ENCODE measurements at regions not wholly inside any gene's neighbourhood (a gene's known extent, or its start where the extent isn't known, plus 50 kb on each side); places are given as distances from the start of the nearest gene placed in this dataset.

GRCh38 chr6:1110164-1110563 is 201.7 kb upstream of the FOXQ1 start:
- DNase-seq: no peak
- no peaks in the 10 kb centered on the region for H3K4me1 ChIP-seq (ENCODE audit: control insufficient read depth, insufficient read depth, low read length, poor library complexity, severe bottlenecking)
- H3K36me3 ChIP-seq (ENCODE audit: control insufficient read depth, insufficient read depth, low read length): no peaks in the 10 kb centered on the region
- no peak overlapping the region for H3K27ac ChIP-seq (ENCODE audit: insufficient read depth, low read length, poor library complexity, severe bottlenecking)
- H3K9me3 ChIP-seq (ENCODE audit: control insufficient read depth, low read length): no peaks in the 10 kb centered on the region
- no peak overlapping the region for H3K4me3 ChIP-seq (ENCODE audit: insufficient read depth, low read depth, low read length, poor library complexity, severe bottlenecking)
- no peaks in the 10 kb centered on the region for H3K27me3 ChIP-seq (replicated peaks; ENCODE audit: control insufficient read depth, insufficient read depth, low read length, poor library complexity, severe bottlenecking)

- Histone ChIP-seq H3K4me3 (ENCODE audit: insufficient read depth, low read depth, low read length, poor library complexity, severe bottlenecking) (no peak overlapping the region), H3K4me1 (ENCODE audit: control insufficient read depth, insufficient read depth, low read length, poor library complexity, severe bottlenecking) (no peaks in the 10 kb centered on the region), H3K27ac (ENCODE audit: insufficient read depth, low read length, poor library complexity, severe bottlenecking) (no peak overlapping the region), H3K36me3 (ENCODE audit: control insufficient read depth, insufficient read depth, low read length) (no peaks in the 10 kb centered on the region), H3K27me3 (replicated peaks; ENCODE audit: control insufficient read depth, insufficient read depth, low read length, poor library complexity, severe bottlenecking) (no peaks in the 10 kb centered on the region), H3K9me3 (ENCODE audit: control insufficient read depth, low read length) (no peaks in the 10 kb centered on the region)
- no peak for DNase-seq
Observed at GRCh38 chr6:1109134-1109533, 202.8 kb upstream of the FOXQ1 start.

- Histone ChIP-seq H3K4me3 (ENCODE audit: insufficient read depth, low read depth, low read length, poor library complexity, severe bottlenecking) (no peak overlapping the region), H3K27ac (ENCODE audit: insufficient read depth, low read length, poor library complexity, severe bottlenecking) (no peak overlapping the region), H3K9me3 (ENCODE audit: control insufficient read depth, low read length) (no peaks in the 10 kb centered on the region), H3K36me3 (ENCODE audit: control insufficient read depth, insufficient read depth, low read length) (no peaks in the 10 kb centered on the region), H3K27me3 (replicated peaks; ENCODE audit: control insufficient read depth, insufficient read depth, low read length, poor library complexity, severe bottlenecking) (no peaks in the 10 kb centered on the region), H3K4me1 (ENCODE audit: control insufficient read depth, insufficient read depth, low read length, poor library complexity, severe bottlenecking) (no peaks in the 10 kb centered on the region)
- DNase-seq: no peak
Observed at GRCh38 chr6:1108198-1108597, 203.7 kb upstream of the FOXQ1 start.

GRCh38 chr6:1107578-1107977 is 204.3 kb upstream of the FOXQ1 start:
- DNase-seq: no peak
- Histone ChIP-seq H3K27me3 (replicated peaks; ENCODE audit: control insufficient read depth, insufficient read depth, low read length, poor library complexity, severe bottlenecking) (no peaks in the 10 kb centered on the region), H3K27ac (ENCODE audit: insufficient read depth, low read length, poor library complexity, severe bottlenecking) (no peak overlapping the region), H3K4me1 (ENCODE audit: control insufficient read depth, insufficient read depth, low read length, poor library complexity, severe bottlenecking) (no peaks in the 10 kb centered on the region), H3K36me3 (ENCODE audit: control insufficient read depth, insufficient read depth, low read length) (no peaks in the 10 kb centered on the region), H3K4me3 (ENCODE audit: insufficient read depth, low read depth, low read length, poor library complexity, severe bottlenecking) (no peak overlapping the region), H3K9me3 (ENCODE audit: control insufficient read depth, low read length) (no peaks in the 10 kb centered on the region)

- Histone ChIP-seq H3K27me3 (replicated peaks; ENCODE audit: control insufficient read depth, insufficient read depth, low read length, poor library complexity, severe bottlenecking) (peaks cover 1% of the 10 kb centered on the region), H3K4me3 (ENCODE audit: insufficient read depth, low read depth, low read length, poor library complexity, severe bottlenecking) (no peak overlapping the region), H3K4me1 (ENCODE audit: control insufficient read depth, insufficient read depth, low read length, poor library complexity, severe bottlenecking) (no peaks in the 10 kb centered on the region), H3K9me3 (ENCODE audit: control insufficient read depth, low read length) (no peaks in the 10 kb centered on the region), H3K36me3 (ENCODE audit: control insufficient read depth, insufficient read depth, low read length) (no peaks in the 10 kb centered on the region), H3K27ac (ENCODE audit: insufficient read depth, low read length, poor library complexity, severe bottlenecking) (no peak overlapping the region)
- no peak for DNase-seq
Observed at GRCh38 chr6:1105833-1106400, 206.0 kb upstream of the FOXQ1 start.

GRCh38 chr6:1104988-1105670 is 206.8 kb upstream of the FOXQ1 start:
- no peak overlapping the region for H3K4me3 ChIP-seq (ENCODE audit: insufficient read depth, low read depth, low read length, poor library complexity, severe bottlenecking)
- no peaks in the 10 kb centered on the region for H3K9me3 ChIP-seq (ENCODE audit: control insufficient read depth, low read length)
- no peak overlapping the region for H3K27ac ChIP-seq (ENCODE audit: insufficient read depth, low read length, poor library complexity, severe bottlenecking)
- no peak for DNase-seq
- H3K27me3 ChIP-seq (replicated peaks; ENCODE audit: control insufficient read depth, insufficient read depth, low read length, poor library complexity, severe bottlenecking): peaks cover 7% of the 10 kb centered on the region
- no peaks in the 10 kb centered on the region for H3K36me3 ChIP-seq (ENCODE audit: control insufficient read depth, insufficient read depth, low read length)
- no peaks in the 10 kb centered on the region for H3K4me1 ChIP-seq (ENCODE audit: control insufficient read depth, insufficient read depth, low read length, poor library complexity, severe bottlenecking)

- Histone ChIP-seq H3K9me3 (ENCODE audit: control insufficient read depth, low read length) (no peaks in the 10 kb centered on the region), H3K4me3 (ENCODE audit: insufficient read depth, low read depth, low read length, poor library complexity, severe bottlenecking) (no peak overlapping the region), H3K4me1 (ENCODE audit: control insufficient read depth, insufficient read depth, low read length, poor library complexity, severe bottlenecking) (no peaks in the 10 kb centered on the region), H3K36me3 (ENCODE audit: control insufficient read depth, insufficient read depth, low read length) (no peaks in the 10 kb centered on the region), H3K27me3 (replicated peaks; ENCODE audit: control insufficient read depth, insufficient read depth, low read length, poor library complexity, severe bottlenecking) (peaks cover 8% of the 10 kb centered on the region), H3K27ac (ENCODE audit: insufficient read depth, low read length, poor library complexity, severe bottlenecking) (no peak overlapping the region)
- DNase-seq: no peak
Observed at GRCh38 chr6:1103945-1104623, 207.8 kb upstream of the FOXQ1 start.

GRCh38 chr6:1103021-1103420 is 208.9 kb upstream of the FOXQ1 start:
- H3K4me1 ChIP-seq (ENCODE audit: control insufficient read depth, insufficient read depth, low read length, poor library complexity, severe bottlenecking): no peaks in the 10 kb centered on the region
- H3K27ac ChIP-seq (ENCODE audit: insufficient read depth, low read length, poor library complexity, severe bottlenecking): no peak overlapping the region
- H3K4me3 ChIP-seq (ENCODE audit: insufficient read depth, low read depth, low read length, poor library complexity, severe bottlenecking): no peak overlapping the region
- no peak for DNase-seq
- H3K9me3 ChIP-seq (ENCODE audit: control insufficient read depth, low read length): no peaks in the 10 kb centered on the region
- H3K27me3 ChIP-seq (replicated peaks; ENCODE audit: control insufficient read depth, insufficient read depth, low read length, poor library complexity, severe bottlenecking): peaks cover 8% of the 10 kb centered on the region
- H3K36me3 ChIP-seq (ENCODE audit: control insufficient read depth, insufficient read depth, low read length): no peaks in the 10 kb centered on the region

GRCh38 chr6:1100269-1100668 is 211.6 kb upstream of the FOXQ1 start:
- Histone ChIP-seq H3K27ac (ENCODE audit: insufficient read depth, low read length, poor library complexity, severe bottlenecking) (no peak overlapping the region), H3K36me3 (ENCODE audit: control insufficient read depth, insufficient read depth, low read length) (no peaks in the 10 kb centered on the region), H3K4me3 (ENCODE audit: insufficient read depth, low read depth, low read length, poor library complexity, severe bottlenecking) (no peak overlapping the region), H3K27me3 (replicated peaks; ENCODE audit: control insufficient read depth, insufficient read depth, low read length, poor library complexity, severe bottlenecking) (peaks cover 8% of the 10 kb centered on the region), H3K4me1 (ENCODE audit: control insufficient read depth, insufficient read depth, low read length, poor library complexity, severe bottlenecking) (no peaks in the 10 kb centered on the region), H3K9me3 (ENCODE audit: control insufficient read depth, low read length) (no peaks in the 10 kb centered on the region)
- no peak for DNase-seq

GRCh38 chr6:1099264-1099663 is 212.6 kb upstream of the FOXQ1 start:
- Histone ChIP-seq H3K4me1 (ENCODE audit: control insufficient read depth, insufficient read depth, low read length, poor library complexity, severe bottlenecking) (no peaks in the 10 kb centered on the region), H3K9me3 (ENCODE audit: control insufficient read depth, low read length) (no peaks in the 10 kb centered on the region), H3K27me3 (replicated peaks; ENCODE audit: control insufficient read depth, insufficient read depth, low read length, poor library complexity, severe bottlenecking) (peaks cover 8% of the 10 kb centered on the region), H3K27ac (ENCODE audit: insufficient read depth, low read length, poor library complexity, severe bottlenecking) (no peak overlapping the region), H3K36me3 (ENCODE audit: control insufficient read depth, insufficient read depth, low read length) (no peaks in the 10 kb centered on the region), H3K4me3 (ENCODE audit: insufficient read depth, low read depth, low read length, poor library complexity, severe bottlenecking) (no peak overlapping the region)
- DNase-seq: no peak

Data from effector memory CD4-positive, alpha-beta T cell (primary cell).